ENCODE measurements at regions not wholly inside any gene's neighbourhood (a gene's known extent, or its start where the extent isn't known, plus 50 kb on each side); places are given as distances from the start of the nearest gene placed in this dataset.

DNA sequence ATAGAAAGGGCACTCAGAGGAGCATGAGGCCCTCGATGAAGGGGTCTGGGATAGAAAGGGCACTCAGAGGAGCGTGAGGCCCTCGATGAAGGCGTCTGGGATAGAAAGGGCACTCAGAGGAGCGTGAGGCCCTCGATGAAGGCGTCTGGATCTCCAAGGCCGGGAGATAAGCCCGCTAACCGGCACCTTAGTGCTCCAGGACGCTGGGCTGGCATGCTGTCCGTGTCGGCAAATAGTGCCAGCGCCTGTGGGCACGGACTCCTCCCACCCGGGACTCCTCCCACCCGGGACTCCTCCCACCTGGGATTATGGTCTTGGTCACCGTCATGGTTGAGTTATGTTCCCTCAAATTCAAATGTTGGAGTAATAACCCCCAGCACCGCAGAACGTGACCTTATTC is 725.3 kb downstream of the BRD1 start:
- Histone ChIP-seq H3K4me3 (ENCODE audit: low read length) (no peak overlapping the region), H3K4me2 (ENCODE audit: low read depth, low read length) (no peak overlapping the region), H4K20me1 (ENCODE audit: insufficient read depth, low read length) (no peaks in the 10 kb centered on the region), H3F3A (ENCODE audit: insufficient read depth, low read length) (no peaks in the 10 kb centered on the region), H2AFZ (ENCODE audit: low read length) (no peak overlapping the region), H3K36me3 (replicated peaks; ENCODE audit: insufficient read depth, low read length) (no peaks in the 10 kb centered on the region), H3K27me3 (replicated peaks; ENCODE audit: insufficient read depth, low read length) (peaks cover 85% of the 10 kb centered on the region), H3K27ac (ENCODE audit: low read length) (no peak overlapping the region), H3K4me1 (ENCODE audit: low read length) (no peaks in the 10 kb centered on the region), H3K79me2 (ENCODE audit: low read length) (no peaks in the 10 kb centered on the region), H3K9me2 (replicated peaks; ENCODE audit: insufficient read depth, low read length) (no peaks in the 10 kb centered on the region), H3K9ac (ENCODE audit: low read length) (no peak overlapping the region), H3K9me3 (replicated peaks; ENCODE audit: insufficient read depth, low read length) (no peaks in the 10 kb centered on the region)
- DNase-seq: no peak
- no peak for TF ChIP-seq EZH2 (optimal IDR thresholded peaks at IDR 0.05; ENCODE audit: low read depth, low read length)
- TF ChIP-seq, protein P1, sequence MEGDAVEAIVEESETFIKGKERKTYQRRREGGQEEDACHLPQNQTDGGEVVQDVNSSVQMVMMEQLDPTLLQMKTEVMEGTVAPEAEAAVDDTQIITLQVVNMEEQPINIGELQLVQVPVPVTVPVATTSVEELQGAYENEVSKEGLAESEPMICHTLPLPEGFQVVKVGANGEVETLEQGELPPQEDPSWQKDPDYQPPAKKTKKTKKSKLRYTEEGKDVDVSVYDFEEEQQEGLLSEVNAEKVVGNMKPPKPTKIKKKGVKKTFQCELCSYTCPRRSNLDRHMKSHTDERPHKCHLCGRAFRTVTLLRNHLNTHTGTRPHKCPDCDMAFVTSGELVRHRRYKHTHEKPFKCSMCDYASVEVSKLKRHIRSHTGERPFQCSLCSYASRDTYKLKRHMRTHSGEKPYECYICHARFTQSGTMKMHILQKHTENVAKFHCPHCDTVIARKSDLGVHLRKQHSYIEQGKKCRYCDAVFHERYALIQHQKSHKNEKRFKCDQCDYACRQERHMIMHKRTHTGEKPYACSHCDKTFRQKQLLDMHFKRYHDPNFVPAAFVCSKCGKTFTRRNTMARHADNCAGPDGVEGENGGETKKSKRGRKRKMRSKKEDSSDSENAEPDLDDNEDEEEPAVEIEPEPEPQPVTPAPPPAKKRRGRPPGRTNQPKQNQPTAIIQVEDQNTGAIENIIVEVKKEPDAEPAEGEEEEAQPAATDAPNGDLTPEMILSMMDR (IDR thresholded peaks at IDR 0.05; ENCODE audit: low read length): no peak

DNA sequence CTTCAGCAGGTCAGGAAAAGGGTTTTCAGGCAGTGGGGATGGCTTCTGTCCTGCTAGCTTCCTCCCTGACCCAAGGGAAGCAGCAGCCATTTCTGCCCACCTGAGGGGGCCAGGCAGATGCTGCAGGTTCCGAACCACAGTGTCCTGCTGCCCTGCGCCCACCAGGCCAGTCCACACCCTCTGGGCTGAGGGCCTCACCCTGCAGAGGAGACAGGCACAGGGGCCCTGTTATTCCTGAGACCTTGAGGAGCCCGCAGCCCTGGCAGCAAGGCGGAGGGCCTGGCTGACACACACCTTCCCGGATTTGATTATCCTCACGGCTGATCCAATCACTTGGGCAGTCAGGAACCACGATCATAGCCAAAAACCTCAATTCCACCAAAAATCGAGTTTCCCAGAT is 725.8 kb downstream of the BRD1 start:
- H2AFZ ChIP-seq (ENCODE audit: low read length): no peak overlapping the region
- no peak overlapping the region for H3K27ac ChIP-seq (ENCODE audit: low read length)
- H3K79me2 ChIP-seq (ENCODE audit: low read length): no peaks in the 10 kb centered on the region
- H3K4me3 ChIP-seq (ENCODE audit: low read length): no peak overlapping the region
- DNase-seq: no peak
- no peaks in the 10 kb centered on the region for H3K9me2 ChIP-seq (replicated peaks; ENCODE audit: insufficient read depth, low read length)
- H4K20me1 ChIP-seq (ENCODE audit: insufficient read depth, low read length): no peaks in the 10 kb centered on the region
- no peaks in the 10 kb centered on the region for H3K36me3 ChIP-seq (replicated peaks; ENCODE audit: insufficient read depth, low read length)
- TF ChIP-seq EZH2phosphoT487 (IDR thresholded peaks at IDR 0.05; ENCODE audit: low read length): no peak
- no peak for TF ChIP-seq EZH2 (optimal IDR thresholded peaks at IDR 0.05; ENCODE audit: low read depth, low read length)
- TF ChIP-seq, protein P1 (IDR thresholded peaks at IDR 0.05; ENCODE audit: low read length): no peak
- peaks cover 90% of the 10 kb centered on the region for H3K27me3 ChIP-seq (replicated peaks; ENCODE audit: insufficient read depth, low read length)
- H3K9me3 ChIP-seq (replicated peaks; ENCODE audit: insufficient read depth, low read length): no peaks in the 10 kb centered on the region
- H3F3A ChIP-seq (ENCODE audit: insufficient read depth, low read length): no peaks in the 10 kb centered on the region
- no peak overlapping the region for H3K9ac ChIP-seq (ENCODE audit: low read length)
- H3K4me2 ChIP-seq (ENCODE audit: low read depth, low read length): no peak overlapping the region
- no peaks in the 10 kb centered on the region for H3K4me1 ChIP-seq (ENCODE audit: low read length)

DNA sequence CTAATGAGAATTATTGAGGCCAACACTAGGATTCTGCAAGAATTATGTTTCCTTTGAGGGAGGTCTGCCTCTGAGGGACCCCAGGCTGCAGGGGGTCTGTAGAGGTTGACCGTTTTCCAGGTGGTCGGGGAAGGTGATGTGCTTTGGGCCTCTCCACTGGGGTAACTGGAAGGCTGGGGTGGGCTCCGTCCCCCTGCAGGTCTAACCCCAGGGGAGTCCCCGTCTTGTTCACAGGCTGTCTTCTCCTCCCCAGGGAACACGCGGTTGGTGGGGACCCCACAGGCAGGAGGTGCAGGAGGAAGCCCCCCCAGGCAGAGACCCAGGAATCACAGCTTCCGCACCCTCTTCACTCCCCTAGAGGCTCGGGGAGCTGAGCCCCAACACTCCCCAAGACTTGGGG is 726.4 kb downstream of the BRD1 start:
- no peak overlapping the region for H2AFZ ChIP-seq (ENCODE audit: low read length)
- no peak overlapping the region for H3K4me2 ChIP-seq (ENCODE audit: low read depth, low read length)
- H3K9ac ChIP-seq (ENCODE audit: low read length): no peak overlapping the region
- H3K4me1 ChIP-seq (ENCODE audit: low read length): no peaks in the 10 kb centered on the region
- H3K9me3 ChIP-seq (replicated peaks; ENCODE audit: insufficient read depth, low read length): no peaks in the 10 kb centered on the region
- no peak for DNase-seq
- no peak overlapping the region for H3K4me3 ChIP-seq (ENCODE audit: low read length)
- H3K36me3 ChIP-seq (replicated peaks; ENCODE audit: insufficient read depth, low read length): no peaks in the 10 kb centered on the region
- no peaks in the 10 kb centered on the region for H3F3A ChIP-seq (ENCODE audit: insufficient read depth, low read length)
- no peaks in the 10 kb centered on the region for H3K9me2 ChIP-seq (replicated peaks; ENCODE audit: insufficient read depth, low read length)
- peaks cover 93% of the 10 kb centered on the region for H3K27me3 ChIP-seq (replicated peaks; ENCODE audit: insufficient read depth, low read length)
- TF ChIP-seq EZH2phosphoT487 (IDR thresholded peaks at IDR 0.05; ENCODE audit: low read length) (no peak), EZH2 (optimal IDR thresholded peaks at IDR 0.05; ENCODE audit: low read depth, low read length) (no peak)
- TF ChIP-seq, protein P1 (IDR thresholded peaks at IDR 0.05; ENCODE audit: low read length): no peak
- H4K20me1 ChIP-seq (ENCODE audit: insufficient read depth, low read length): no peaks in the 10 kb centered on the region
- H3K79me2 ChIP-seq (ENCODE audit: low read length): no peaks in the 10 kb centered on the region
- no peak overlapping the region for H3K27ac ChIP-seq (ENCODE audit: low read length)

Measured in MM.1S (cell line).